Spleen (tissue), 11 donors: ENCODE measurements at regions not wholly inside any gene's neighbourhood (a gene's known extent, or its start where the extent isn't known, plus 50 kb on each side); places are given as distances from the start of the nearest gene placed in this dataset.

Experiments
- DNase-seq: peaks from one replicate; pipeline ENCODE4 v3.0.0-alpha.2; 2020
- H3K27ac ChIP-seq, 8 donors: fragments of 200-600 bp; sonication (generic) in 7 of 8; 1 replicate in 4 of 8; 2 replicates in 4 of 8; pipeline versions ENCODE4 v1.5.0 to v1.8.0; 2016 to 2021; ENCODE audit warnings: inconsistent platforms in 4 of 8, mild to moderate bottlenecking in 4 of 8, moderate library complexity in 1 of 8
- H3K27me3 ChIP-seq, 7 donors: fragments of 200-600 bp; sonication (generic) in 6 of 7; replicated peaks in 1 of 7; 1 replicate in 4 of 7; 2 replicates in 3 of 7; pipeline versions ENCODE4 v1.5.0 to v1.8.0; 2016 to 2021; ENCODE audit warnings: inconsistent platforms in 3 of 7, mild to moderate bottlenecking in 1 of 7
- H3K36me3 ChIP-seq, 6 donors: fragments of 200-600 bp; sonication (generic) in 5 of 6; 1 replicate in 4 of 6; 2 replicates in 2 of 6; pipeline versions ENCODE4 v1.5.0 to v1.8.0; 2016 to 2021; ENCODE audit warnings: inconsistent platforms in 2 of 6
- H3K4me1 ChIP-seq, 6 donors: fragments of 200-600 bp; sonication (generic) in 5 of 6; 1 replicate in 3 of 6; 2 replicates in 3 of 6; pipeline versions ENCODE4 v1.5.0 to v1.8.0; 2016 to 2021; ENCODE audit warnings: inconsistent platforms in 3 of 6
- H3K4me3 ChIP-seq, 8 donors: fragments of 200-600 bp; sonication (generic) in 7 of 8; 1 replicate in 4 of 8; 2 replicates in 4 of 8; pipeline versions ENCODE4 v1.5.0 to v1.8.0; 2016 to 2021; ENCODE audit warnings: inconsistent platforms in 4 of 8, mild to moderate bottlenecking in 4 of 8, moderate library complexity in 2 of 8
- H3K9me3 ChIP-seq, 8 donors: fragments of 200-600 bp; sonication (generic) in 7 of 8; 1 replicate in 4 of 8; 2 replicates in 4 of 8; pipeline versions ENCODE4 v1.5.0 to v1.8.0; 2016 to 2021; ENCODE audit warnings: inconsistent platforms in 4 of 8
- POLR2A ChIP-seq, 3 donors: fragments of 450-650 bp; IDR thresholded peaks; one replicate each; pipeline ENCODE4 v1.5.1; 2017; ENCODE audit warnings: antibody characterized with exemption in 3 of 3, mild to moderate bottlenecking in 1 of 3
- POLR2AphosphoS5 ChIP-seq, 3 donors: sonication (generic); formaldehyde crosslinking; IDR thresholded peaks; one replicate each; pipeline ENCODE4 v1.5.1; 2017; ENCODE audit warnings: antibody characterized with exemption in 3 of 3
- WGBS, 5 donors: extraction: QIAGEN DNeasy Blood & Tissue Kit in 3 of 5; methylation state at CpG; one replicate each; pipeline versions ENCODE4 v1.1.5 to v1.1.7; 2013 to 2018; 5-methylcytosine and 5-hydroxymethylcytosine counted together
- intact Hi-C: fragments of 100-400 bp; cut with DNase I; formaldehyde crosslinking; loops from one replicate; pipeline ENCODE4 v1.15.0; 2023; ENCODE audit warnings: low total_unique reads
- TF ChIP-seq, protein P1 (sequence below), 11 experiments: fragments of 200-600 bp in 7 of 11; fragments of 450-650 bp in 4 of 11; sonication (generic) in 4 of 11; IDR thresholded peaks in 8 of 11; conservative IDR thresholded peaks in 3 of 11; 1 replicate in 7 of 11; 2 replicates in 4 of 11; pipeline versions ENCODE4 v1.4.0 to v1.8.0; 2016 to 2021; ENCODE audit warnings: antibody characterized with exemption in 11 of 11, inconsistent platforms in 4 of 11, mild to moderate bottlenecking in 1 of 11
- donor health status: healthy with polysubstance abuse.
- donor health status: DM: no; HTN: no; CAD: no; lungs with moderate emphysema.
- donor health status: DM: no; HTN: no; CAD: no.
- donor health status: Bipolar disorder and iron deficiency.
- donor health status: healthy.
- donor health status: DM: no; HTN: no; CAD: no.
- donor health status: DM: yes; HTN: yes; CAD: no.

DNA sequence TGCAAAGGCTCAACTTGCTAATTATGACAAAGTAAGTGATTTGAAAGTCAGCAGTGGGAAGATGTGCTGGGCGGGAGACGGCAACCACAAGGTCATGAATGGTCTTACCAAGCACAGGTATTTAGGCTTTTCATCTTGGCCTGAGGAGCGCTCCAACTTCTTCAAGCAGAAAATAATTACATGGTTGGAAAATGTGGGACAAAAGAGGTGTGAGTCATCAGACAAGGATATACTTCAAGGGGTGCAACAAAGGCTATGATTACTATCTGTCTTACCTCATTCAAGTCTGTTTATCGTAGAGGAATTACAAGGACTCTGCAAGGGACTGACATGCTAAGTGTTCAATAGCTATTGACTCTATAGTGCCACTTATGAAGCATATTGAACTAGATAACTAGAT, 2005.7 kb downstream of the MRPL39 start:
- 87 to 95% (median 93%) methylated on average over 4 of the region's 4 CpGs for WGBS, 5 donors

DNA sequence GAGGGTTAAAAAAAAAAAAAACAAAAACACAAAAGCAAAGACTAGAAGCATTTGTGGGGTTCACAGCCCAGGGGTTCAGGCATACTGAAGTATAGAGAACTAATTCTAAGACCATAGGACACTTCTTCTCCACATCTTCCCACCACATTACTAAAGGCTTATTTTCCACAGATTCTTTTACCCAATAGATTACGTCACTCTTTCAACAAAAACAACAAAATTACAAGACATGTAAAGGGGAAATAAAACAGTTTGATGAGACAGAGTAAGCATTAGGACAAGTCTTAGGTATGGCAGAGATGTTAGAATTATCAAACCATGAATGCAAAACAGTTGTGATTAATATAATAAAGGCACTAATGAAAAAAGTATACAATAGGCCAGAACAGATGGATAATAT, 2013.7 kb downstream of the MRPL39 start:
- Histone ChIP-seq H3K36me3 (no peaks in the 10 kb centered on the region), H3K27ac (no peak overlapping the region), H3K4me1 (no peaks in the 10 kb centered on the region), H3K27me3 (no peaks in the 10 kb centered on the region), H3K4me3 (no peak overlapping the region), H3K9me3 (no peaks in the 10 kb centered on the region)
- intact Hi-C loops: no loop called here
- DNase-seq: no peak
- TF ChIP-seq, protein P1, sequence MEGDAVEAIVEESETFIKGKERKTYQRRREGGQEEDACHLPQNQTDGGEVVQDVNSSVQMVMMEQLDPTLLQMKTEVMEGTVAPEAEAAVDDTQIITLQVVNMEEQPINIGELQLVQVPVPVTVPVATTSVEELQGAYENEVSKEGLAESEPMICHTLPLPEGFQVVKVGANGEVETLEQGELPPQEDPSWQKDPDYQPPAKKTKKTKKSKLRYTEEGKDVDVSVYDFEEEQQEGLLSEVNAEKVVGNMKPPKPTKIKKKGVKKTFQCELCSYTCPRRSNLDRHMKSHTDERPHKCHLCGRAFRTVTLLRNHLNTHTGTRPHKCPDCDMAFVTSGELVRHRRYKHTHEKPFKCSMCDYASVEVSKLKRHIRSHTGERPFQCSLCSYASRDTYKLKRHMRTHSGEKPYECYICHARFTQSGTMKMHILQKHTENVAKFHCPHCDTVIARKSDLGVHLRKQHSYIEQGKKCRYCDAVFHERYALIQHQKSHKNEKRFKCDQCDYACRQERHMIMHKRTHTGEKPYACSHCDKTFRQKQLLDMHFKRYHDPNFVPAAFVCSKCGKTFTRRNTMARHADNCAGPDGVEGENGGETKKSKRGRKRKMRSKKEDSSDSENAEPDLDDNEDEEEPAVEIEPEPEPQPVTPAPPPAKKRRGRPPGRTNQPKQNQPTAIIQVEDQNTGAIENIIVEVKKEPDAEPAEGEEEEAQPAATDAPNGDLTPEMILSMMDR (IDR thresholded peaks at IDR 0.05 in 8 of 11, conservative IDR thresholded peaks at IDR 0.05 in 3 of 11): no peak
- no peak for TF ChIP-seq POLR2AphosphoS5 (IDR thresholded peaks at IDR 0.05)
- no peak for TF ChIP-seq POLR2A (IDR thresholded peaks at IDR 0.05)
- WGBS, 5 donors: 70 to 94% (median 77%) methylated on average over 1 of the region's 1 CpG

More for the DNA sequence above, 2005.7 kb downstream of the MRPL39 start:
- Histone ChIP-seq H3K9me3 (peaks cover 0 to 17% (median 0%) of the 10 kb centered on the region in 8 donors), H3K4me1 (no peaks in the 10 kb centered on the region), H3K36me3 (no peaks in the 10 kb centered on the region), H3K4me3 (no peak overlapping the region), H3K27me3 (no peaks in the 10 kb centered on the region), H3K27ac (no peak overlapping the region)
- DNase-seq: no peak
- intact Hi-C loops: no loop called here
- no peak for TF ChIP-seq POLR2AphosphoS5 (IDR thresholded peaks at IDR 0.05)
- no peak for TF ChIP-seq POLR2A (IDR thresholded peaks at IDR 0.05)
- TF ChIP-seq, protein P1 (IDR thresholded peaks at IDR 0.05 in 8 of 11, conservative IDR thresholded peaks at IDR 0.05 in 3 of 11): no peak

DNA sequence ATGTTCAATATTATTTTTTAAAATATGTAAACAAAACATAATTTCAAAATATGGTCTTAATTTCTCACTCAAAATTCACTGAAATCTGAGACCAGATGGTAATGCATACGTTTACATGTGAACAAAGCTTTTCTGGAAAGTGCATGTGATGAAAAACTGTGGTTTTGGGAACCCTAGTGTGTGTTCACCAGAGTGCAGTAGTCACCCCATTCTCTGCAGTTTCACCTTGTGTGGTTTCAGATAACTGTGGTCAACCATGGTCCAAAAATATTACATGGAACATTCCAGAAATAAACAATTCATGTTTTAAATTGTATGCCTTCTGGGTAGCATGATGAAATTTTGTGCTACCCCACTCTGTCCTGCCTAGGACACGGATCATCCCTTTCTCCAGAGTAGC, 2021.9 kb downstream of the MRPL39 start:
- H3K27ac ChIP-seq: no peak overlapping the region
- no peaks in the 10 kb centered on the region for H3K27me3 ChIP-seq
- no peaks in the 10 kb centered on the region for H3K36me3 ChIP-seq
- H3K4me3 ChIP-seq: no peak overlapping the region
- no peak for DNase-seq
- intact Hi-C loops: no loop called here
- H3K4me1 ChIP-seq: no peaks in the 10 kb centered on the region
- TF ChIP-seq POLR2AphosphoS5 (IDR thresholded peaks at IDR 0.05) (no peak), POLR2A (IDR thresholded peaks at IDR 0.05) (no peak)
- TF ChIP-seq, protein P1 (IDR thresholded peaks at IDR 0.05 in 8 of 11, conservative IDR thresholded peaks at IDR 0.05 in 3 of 11): no peak
- WGBS, 5 donors: 63 to 74% (median 67%) methylated on average over 2 of the region's 2 CpGs
- H3K9me3 ChIP-seq: no peaks in the 10 kb centered on the region

DNA sequence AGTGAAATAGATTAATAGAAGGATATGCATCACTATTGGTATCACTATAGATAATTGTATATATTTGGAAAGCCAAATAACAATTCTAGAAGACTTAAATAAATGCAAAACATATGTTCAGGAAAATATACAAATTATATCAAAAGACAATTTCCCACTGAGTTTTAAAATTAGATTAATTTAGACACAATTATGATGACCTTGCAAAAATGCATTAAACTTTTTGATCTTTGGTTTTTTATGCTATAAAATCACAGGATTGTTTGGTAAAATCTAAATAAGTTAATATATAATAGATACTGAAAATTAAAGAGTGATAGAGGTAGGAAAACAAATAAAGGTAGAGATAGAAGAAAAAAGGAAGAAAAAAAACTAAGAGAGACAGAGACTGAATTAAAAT, 2027.7 kb downstream of the MRPL39 start:
- intact Hi-C loops: no loop called here
- Histone ChIP-seq H3K27ac (no peak overlapping the region), H3K4me3 (no peak overlapping the region), H3K27me3 (no peaks in the 10 kb centered on the region), H3K36me3 (no peaks in the 10 kb centered on the region), H3K9me3 (no peaks in the 10 kb centered on the region), H3K4me1 (no peaks in the 10 kb centered on the region)
- TF ChIP-seq, protein P1 (IDR thresholded peaks at IDR 0.05 in 8 of 11, conservative IDR thresholded peaks at IDR 0.05 in 3 of 11): no peak
- no peak for TF ChIP-seq POLR2A (IDR thresholded peaks at IDR 0.05)
- TF ChIP-seq POLR2AphosphoS5 (IDR thresholded peaks at IDR 0.05): no peak
- DNase-seq: no peak
